ENCODE measurements at regions not wholly inside any gene's neighbourhood (a gene's known extent, or its start where the extent isn't known, plus 50 kb on each side); places are given as distances from the start of the nearest gene placed in this dataset.

DNA sequence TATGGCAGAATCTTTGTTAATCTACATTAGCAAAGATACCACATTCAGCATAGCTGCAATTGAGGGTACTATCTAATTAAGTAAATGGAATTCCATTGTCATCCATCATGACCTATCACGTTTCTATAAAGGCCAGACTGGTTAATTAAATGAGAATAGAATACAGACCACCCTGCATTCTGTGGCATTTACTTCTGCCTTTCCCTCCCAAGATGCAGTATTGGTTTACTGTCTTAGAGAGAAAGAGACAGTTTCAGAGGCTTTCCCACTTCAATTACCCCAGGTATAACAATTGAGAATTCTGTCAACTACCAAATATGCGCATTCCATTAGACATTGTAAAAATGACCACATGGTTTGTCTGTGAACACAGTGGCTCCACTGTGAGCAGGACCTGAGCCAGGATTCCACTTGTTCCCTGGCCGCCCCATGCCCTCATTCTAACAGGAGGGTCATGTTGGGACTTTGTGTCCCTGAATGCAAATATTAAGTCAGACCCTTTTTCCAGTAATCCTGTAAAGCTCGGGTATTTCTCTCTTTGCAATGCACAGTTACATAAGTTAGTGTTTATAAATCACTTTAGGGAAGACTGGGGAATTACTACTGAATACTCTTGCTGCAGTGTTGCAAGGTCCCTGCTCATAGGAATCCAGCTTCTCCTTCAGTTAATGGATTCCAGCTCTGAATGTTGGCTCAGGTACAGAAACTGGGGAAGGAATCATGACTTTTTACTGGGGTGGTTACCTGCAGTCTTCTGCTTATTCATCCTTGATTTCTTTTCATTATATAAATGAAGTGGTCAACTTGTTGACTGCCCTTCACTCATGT is 261.0 kb downstream of the PDGFC start:
- no peak for DNase-seq (ENCODE audit: low read depth in 2 of 2)

DNA sequence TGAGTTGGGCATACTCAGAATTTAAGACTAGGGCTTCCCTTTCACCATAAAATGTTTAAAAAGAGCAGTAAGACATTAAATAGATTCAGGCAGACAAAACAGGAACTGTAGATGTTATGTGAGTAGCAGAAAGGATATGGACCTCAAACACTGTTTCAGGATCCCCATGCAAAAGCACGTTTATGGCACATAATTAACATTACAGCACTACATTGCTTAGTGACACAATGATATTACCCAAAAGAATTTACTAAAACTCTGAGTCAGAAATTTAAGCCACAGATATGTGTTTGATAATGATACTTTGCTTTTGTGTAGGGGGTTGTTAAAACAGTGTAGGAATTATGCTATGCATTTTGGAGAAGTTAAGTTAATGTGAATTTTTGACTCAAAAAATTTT is 266.3 kb downstream of the PDGFC start:
- DNase-seq (ENCODE audit: low read depth in 2 of 2): no peak

DNA sequence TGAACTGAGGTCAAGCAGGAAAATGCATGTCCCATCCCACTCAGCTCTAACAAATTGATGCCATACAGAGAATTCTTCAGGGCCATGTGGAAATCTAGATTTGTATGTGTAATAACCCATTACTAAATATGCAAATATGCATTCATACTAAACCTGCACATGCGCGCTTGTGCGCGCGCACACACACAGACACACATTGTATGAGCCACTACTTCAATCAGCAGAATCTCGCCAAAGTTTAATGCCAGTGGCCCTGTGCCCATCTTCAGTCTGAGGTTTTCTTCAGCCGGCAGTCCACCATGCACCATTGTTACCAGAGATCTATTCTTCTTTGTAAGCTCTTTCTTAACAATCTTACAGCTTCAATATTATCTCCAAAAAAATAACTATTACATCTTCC is 276.4 kb downstream of the PDGFC start:
- no peak for DNase-seq (ENCODE audit: low read depth in 2 of 2)

DNA sequence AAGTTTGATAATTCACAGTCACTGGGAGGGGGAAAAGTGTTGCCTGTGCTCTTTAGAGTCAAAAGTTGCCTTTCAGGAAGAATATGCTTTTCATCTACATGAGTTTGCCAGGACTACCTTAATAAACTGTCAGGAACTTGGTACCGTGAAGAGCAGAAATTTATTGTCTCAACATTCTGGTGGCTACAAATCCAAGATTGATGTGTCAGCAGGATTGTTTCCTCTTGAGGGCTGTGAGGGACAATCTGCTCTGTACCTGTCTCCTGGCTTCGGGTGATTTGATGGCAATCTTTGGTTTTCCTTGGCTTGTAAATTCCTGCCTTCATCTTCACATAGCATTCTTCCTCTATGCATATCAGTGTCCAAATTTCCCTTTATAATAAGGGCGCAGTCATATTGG is 277.2 kb downstream of the PDGFC start:
- DNase-seq (ENCODE audit: low read depth in 2 of 2): no peak

DNA sequence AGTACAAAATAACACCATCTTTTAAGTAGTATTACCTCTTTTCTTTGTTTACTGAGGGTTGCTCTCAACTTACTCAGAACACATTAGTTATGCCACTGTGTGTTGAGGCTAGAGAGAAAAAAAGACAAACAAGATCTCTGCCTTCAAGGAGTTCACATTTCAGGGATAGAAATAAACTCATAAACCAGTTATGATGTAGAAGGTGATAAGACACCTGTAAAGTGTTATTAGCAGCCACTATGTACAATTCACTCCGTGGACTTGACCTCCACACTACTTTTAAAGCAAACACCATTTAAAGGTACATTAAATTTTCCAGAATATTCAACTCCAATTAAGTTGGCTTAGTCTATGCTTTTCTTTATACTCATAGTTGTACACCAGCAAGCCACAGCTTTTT is 278.0 kb downstream of the PDGFC start:
- DNase-seq (ENCODE audit: low read depth in 2 of 2): no peak

DNA sequence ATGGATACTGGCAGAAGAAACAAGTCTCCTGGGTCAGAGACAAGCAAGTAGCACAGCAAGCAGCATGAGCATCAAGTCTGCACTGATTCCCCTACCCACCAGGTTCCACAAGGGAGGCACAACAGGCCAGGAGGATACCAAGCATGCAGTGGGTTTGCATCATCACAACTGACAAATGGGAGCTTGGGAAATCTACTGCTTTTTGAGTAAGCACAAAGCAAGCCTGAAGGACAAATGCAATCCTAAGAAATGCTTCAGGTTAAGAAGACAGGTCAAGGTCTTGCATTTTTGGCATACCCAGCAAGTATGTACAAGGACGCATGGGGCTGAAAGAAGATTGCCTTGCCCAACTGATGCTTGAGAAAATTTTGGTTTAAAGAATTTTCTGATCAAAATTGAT is 279.6 kb downstream of the PDGFC start:
- DNase-seq (ENCODE audit: low read depth in 2 of 2): no peak

DNA sequence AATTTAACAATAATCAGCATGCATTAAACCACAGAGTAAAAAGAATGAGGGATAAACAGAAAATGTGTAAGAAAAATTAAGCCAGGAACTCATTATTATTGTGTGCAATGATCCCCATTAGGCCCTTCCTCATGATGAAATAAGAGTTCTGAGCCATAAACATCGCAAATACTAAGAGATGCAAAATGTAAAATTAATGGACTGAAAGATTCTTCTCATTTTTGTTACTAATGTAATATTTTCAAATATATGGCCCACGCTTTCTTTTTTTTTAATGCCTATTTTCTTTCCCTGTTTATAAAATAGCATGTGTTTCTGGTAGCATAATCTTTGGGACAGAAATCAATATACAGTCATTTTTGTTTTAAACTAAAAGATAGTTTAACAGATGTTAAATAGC is 281.0 kb downstream of the PDGFC start:
- no peak for DNase-seq (ENCODE audit: low read depth in 2 of 2)

DNA sequence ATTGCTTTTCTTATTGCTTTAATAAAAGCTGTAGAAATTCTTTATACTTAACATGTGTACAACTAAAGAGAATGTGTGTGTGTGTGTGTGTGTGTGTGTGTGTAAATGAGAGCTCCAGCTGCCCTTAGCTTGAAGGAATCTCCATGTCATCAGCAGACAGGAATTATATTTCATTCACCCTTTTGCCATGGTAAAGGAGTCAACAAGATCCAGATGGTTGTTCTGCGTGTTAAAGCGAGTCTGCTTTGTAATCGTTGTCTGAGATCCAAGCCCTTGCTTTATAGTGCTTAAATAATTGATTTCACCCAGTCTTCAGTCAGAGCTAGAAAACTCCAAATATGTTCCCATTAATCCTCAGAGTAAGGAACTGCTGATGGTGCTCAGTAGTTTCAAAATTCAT is 285.5 kb downstream of the PDGFC start:
- DNase-seq (ENCODE audit: low read depth in 2 of 2): no peak

DNA sequence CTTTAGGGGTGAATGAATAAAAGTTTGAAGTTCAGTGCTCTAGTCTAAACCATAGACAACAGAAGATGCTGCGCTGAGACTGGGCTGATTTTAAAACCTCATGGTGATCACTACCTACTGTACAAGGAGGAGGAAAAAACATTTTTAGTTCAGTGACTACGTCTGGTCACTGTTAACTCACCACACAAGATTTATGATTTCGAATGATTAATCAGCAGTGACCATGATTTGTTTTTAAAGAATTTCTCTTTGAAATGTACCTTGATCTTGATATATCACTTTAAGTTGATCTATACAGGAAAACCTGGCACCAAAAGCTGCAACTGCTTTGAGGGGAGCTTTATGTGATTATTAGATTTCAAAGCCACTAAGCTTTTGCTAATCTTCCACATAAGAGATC is 286.3 kb downstream of the PDGFC start:
- DNase-seq (ENCODE audit: low read depth in 2 of 2): no peak

DNA sequence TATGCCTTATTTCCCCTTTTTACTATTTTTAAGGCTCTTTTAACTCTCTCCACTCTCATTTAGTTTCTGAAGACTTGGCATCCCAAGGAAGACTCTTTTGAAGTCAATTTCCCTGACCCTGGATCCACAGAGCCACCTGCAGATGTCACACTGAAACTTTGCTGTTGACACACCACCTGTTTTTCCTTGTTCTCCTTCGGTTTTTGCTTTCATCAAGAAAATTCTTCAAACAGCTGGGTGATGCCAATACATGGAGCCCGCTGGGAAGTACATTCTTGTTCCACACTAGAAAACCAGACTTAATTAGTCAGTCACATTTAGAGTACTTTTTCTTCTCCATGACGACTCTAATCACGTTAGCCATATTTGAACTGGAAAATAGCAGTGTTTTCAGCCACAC is 293.9 kb downstream of the PDGFC start:
- DNase-seq (ENCODE audit: low read depth in 2 of 2): no peak

DNA sequence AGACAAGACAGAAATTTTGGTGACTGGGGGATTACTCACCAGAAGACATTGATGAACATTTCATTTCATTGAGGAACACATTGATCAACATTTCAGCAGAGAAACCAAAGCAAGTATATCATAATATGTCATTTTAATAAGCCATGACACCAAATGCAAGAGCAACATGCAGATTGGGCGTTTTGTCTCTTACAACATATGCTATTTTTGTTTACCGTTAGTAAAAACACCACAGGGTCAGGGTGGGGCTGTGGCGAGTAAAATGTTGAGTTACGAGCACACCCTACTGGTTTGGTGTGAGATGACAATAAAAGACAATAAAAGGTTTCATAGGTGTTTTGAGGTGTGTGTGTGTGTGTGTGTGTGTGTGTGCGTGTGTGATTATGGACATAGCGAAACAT is 294.5 kb downstream of the PDGFC start:
- DNase-seq (ENCODE audit: low read depth in 2 of 2): peak; percentile 5 to 49

DNA sequence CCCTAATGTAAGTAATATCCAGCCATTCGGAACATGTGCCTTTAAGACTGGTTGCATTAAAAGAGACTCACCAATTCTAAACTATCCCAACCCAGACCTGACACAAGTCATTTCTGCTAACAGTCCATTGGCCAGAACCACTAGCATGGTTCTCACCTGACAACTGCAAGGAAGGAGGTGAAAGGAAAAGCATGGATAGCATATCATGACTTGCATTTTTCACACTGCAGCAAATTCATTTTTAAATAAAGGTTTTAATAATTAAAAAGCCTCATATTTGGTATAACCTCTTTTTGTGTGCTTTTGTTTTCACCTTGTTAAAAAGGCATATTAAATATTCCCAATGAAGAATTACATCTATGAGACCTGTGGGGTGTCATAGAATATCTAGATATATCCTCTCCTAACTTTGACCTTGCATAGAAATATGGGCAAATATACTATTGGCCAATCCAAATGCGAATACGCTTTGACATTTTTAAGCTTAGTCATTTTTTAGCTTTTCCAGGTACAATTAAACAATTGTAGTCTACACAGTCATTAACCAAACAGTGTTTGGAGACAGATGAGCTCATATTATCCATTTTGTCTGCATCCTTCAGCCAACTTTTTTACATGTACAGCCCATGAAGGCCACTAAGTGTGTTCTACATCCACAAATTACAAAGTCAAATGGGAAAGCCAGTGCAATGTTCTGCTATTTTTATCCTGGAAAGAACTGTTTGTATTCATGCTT is 295.3 kb downstream of the PDGFC start:
- DNase-seq (ENCODE audit: low read depth in 2 of 2): no peak

DNA sequence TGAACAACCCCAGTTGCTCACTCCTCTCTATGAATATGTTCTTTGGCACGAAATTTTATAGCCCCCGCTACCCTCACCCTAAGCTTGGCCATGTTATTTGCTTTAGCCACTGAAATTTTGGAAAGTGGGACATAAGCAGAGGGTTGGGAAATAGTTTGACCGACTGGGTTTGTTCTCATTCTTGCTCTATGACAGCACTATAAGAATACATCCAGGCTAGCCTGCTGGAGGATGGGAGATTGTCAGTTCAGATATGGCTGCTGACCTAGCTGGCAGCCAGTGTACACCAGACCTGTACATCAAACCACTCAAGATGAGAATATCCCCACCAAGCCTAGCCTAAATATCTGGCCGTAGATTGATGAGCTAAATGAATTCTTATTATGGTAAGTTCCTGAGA is 298.1 kb downstream of the PDGFC start:
- no peak for DNase-seq (ENCODE audit: low read depth in 2 of 2)

DNA sequence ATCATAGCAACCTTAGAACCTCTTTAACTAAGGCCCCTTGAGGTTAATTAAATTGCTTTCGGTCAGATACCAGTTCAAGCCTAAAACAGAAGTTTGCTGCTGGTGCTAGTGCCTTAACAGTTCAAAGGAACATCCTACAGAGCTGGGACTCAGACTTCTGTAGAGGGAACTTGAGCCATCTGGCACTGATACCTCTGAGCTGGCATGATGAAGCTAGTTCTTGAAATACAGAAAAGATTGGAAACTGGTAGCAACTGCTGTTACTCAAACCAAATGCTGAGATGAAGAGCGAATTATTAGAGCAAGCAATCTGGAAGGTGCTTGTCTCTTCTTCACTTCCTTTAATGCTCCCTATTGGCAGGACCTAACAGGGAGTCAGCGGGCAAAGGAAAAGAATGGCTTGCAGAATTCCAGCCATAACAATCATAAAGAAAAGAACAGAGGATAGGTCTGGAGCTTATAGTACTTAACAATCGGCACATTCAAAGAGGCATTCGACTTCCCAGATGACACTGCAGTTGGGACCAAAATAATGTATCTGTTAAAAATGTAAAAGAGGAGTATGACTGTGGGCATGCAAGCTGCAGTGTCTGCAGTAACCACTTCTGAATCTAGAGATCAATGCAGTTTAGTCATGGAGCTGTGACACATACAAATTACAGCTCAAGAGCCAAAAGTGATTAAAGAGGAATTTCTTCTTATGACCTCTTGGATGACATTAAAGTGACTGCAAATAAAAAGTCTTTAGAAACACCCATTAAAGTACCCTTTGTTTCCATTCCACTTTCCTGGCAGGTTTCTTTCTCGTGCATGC is 298.9 kb downstream of the PDGFC start:
- no peak for DNase-seq (ENCODE audit: low read depth in 2 of 2)

DNA sequence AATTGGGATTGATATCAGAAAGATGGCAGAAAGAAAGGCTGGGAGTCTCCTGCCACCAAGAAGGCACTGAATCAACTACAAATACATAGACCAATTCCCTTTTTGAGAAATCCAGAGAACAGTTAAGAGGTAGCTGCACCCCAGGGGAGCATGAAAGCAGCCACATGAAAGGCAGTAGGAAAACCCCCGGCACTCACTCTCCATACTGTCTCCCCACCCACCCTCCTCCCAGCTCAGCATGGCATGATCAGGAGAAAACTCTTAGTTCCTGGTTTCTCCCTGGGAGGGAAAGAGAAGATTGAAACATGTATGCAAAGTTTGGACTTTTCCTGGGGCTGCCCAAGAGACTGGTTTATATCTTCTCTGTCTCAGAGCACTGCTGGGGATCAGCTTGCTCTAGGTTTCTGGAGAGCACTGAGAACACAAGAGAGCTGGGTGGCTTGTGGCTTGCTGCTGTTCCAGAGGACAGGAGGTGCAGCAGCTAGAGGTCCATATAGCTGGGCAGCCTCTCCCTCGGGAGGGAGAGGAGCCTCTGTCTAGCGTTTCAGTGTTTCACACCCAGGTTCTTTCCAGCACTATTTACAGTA is 305.7 kb downstream of the PDGFC start:
- no peak for DNase-seq (ENCODE audit: low read depth in 2 of 2)

DNA sequence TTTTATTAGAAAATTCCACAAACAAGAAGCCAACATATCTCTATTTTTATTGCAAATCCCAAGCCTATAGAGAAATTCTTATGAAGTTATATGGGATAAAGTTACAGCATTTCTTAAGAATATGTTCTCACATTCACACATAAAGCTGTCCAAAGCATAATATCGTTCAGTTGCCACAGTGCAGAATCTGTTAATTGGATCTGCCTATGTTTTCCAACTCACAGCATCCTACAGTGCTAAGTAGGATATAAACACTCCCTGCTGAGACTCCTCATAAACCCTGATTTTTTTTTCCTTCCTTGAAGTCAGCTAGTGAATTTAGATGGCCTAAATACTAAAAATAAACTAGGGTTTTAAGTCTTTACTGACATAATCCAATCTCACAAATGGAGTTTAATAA is 307.9 kb downstream of the PDGFC start:
- no peak for DNase-seq (ENCODE audit: low read depth in 2 of 2)

DNA sequence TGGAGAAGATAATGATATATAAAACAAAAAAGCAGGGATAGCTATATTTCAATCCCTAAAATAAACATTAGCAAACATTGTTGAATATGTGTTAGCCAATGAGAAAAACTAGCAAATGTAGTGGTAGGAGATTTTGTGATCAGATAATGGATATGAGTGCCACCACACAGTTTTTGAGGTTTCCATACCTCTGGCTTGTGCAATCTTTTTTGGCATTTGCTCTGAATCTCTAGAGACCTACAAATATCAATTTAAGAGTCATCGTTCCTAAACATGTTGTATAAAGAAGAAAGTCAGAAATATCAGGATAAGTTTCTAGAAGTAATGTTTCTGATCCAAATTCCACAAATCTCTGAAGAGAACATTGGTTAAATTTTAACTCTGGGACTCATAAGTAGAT is 308.7 kb downstream of the PDGFC start:
- DNase-seq (ENCODE audit: low read depth in 2 of 2): no peak

DNA sequence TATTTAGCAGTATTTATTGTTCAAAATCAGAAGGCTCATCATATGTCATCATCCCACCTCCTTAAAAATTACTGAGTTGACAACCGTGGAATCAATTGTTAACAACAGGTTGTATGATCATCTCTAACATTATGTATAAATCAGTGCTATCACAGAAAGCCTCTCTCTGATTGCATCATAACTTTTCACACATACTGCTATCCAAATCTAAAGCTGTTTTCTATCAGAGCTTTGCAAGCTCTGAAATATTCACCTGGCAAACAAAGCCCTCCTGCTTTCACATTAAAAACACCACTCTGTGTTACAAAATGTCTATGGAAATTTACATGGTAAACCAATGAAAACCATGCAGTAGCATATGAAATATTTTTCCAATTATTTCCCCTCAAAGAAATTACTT is 310.0 kb downstream of the PDGFC start:
- DNase-seq (ENCODE audit: low read depth in 2 of 2): no peak

DNA sequence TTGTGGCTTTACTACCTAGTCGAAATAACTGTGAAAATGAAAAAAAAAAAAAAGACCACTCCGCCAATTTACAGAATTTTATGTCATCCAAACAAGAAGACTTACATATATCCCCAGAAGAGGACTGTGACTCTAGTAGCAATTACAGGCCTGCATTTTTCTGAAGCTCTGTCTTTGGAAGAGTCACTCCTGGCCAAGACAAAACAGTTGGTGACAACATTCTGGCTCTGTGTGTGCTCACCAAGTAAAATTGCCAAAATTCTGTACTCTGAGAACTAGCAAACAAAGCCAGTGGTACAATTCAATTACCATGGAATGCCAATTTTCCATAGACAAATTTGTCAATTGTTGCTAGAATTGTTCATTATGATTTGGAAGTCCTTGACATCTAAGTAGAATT is 311.1 kb downstream of the PDGFC start:
- DNase-seq (ENCODE audit: low read depth in 2 of 2): no peak

DNA sequence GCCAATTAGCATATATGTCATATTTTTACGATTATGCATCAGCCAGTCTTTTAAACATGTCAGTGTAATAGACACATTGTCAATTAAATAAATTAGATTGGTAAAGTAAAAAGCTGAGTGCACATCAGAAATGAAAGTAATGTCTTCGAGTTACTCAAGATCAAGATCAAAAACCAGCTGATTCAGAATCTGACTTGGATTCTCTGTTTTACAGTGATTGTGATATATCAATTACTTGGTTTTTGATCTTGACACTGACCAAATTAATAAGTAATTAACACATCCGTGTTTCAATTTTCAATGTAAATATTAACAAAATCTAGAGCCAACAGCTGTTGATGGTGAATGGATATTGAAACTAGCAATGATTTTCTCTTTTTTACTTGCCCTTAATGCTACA is 311.6 kb downstream of the PDGFC start:
- no peak for DNase-seq (ENCODE audit: low read depth in 2 of 2)

DNA sequence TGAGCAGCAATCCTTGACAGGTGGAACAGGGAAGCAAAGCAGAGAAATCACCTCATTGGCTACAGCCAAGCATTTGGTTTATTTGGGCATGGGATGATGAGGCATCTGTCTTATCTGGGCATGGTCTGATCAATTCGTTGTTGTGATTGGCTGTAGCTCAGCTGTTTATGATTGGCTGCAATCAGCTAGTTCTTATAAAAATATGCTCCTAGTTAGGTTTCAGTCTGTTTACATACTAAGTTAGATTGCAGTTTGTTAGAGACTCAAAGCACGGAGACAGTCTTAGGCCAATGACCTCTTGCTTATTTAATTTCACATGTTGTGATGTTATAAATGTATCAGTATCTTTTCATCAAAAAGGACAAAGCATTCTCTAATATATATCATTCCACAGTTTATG is 312.0 kb downstream of the PDGFC start:
- no peak for DNase-seq (ENCODE audit: low read depth in 2 of 2)

DNA sequence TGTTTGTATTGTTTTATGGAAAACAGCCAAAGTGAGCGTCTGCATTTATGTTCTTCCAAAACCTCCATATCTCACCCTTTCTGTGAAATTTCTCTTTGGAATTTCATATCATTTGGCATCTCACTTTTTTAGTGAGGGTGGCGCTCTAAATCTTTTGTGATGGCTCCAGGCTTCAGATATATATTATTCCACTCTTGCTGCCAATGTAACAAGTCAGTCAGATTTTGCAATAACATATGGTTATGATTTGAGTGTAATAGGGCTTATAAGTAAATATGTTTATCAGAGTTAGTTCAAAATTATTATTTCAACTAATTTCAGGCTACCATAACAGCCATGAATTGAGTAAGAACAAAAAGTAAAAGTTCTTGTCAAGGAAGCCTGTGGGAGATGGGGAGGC is 314.7 kb downstream of the PDGFC start:
- DNase-seq (ENCODE audit: low read depth in 2 of 2): no peak

Measured in dermis microvascular lymphatic vessel endothelial cell (primary cell).